Keratinocyte (primary cell): ENCODE measurements at regions not wholly inside any gene's neighbourhood (a gene's known extent, or its start where the extent isn't known, plus 50 kb on each side); places are given as distances from the start of the nearest gene placed in this dataset.

ENCODE experiments used
- EZH2 ChIP-seq: IDR thresholded peaks from one replicate; pipeline ENCODE4 v1.6.1; 2012; ENCODE audit warnings: inconsistent platforms, mild to moderate bottlenecking, low read length, moderate library complexity
- TF ChIP-seq, protein P1 (sequence below), 3 experiments: IDR thresholded peaks in 1 of 3; conservative IDR thresholded peaks in 1 of 3; optimal IDR thresholded peaks in 1 of 3; 2 replicates in 2 of 3; 3 replicates in 1 of 3; pipeline versions ENCODE3 to v1.5.1; 2011; ENCODE audit warnings: low read length in 3 of 3, mild to moderate bottlenecking in 3 of 3, moderate library complexity in 2 of 3, control low read depth in 1 of 3, inconsistent platforms in 1 of 3; ENCODE audit not compliant: insufficient read depth in 2 of 3; ENCODE audit errors: extremely low read depth in 1 of 3

DNA sequence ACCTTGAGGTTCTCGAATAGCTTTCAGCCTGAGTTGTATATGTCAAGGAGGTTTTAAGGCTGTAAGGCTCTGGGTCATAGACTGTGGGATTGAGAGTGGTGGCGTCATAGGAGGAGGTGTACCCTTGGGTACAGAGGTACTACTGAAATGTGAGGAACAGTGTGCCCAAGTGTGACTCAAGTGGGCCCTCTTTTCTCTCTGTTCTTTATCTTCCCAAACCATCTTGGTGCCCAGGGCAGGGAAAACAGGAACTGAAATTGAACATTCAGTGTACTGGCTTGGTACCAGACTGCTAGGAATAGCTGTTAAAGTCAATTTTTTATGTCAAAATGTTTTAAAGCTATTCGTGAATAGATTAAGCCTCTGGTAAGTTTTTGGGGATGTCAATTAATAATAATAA lies 136.2 kb upstream of the RPS6KA3 start:
- TF ChIP-seq, protein P1, sequence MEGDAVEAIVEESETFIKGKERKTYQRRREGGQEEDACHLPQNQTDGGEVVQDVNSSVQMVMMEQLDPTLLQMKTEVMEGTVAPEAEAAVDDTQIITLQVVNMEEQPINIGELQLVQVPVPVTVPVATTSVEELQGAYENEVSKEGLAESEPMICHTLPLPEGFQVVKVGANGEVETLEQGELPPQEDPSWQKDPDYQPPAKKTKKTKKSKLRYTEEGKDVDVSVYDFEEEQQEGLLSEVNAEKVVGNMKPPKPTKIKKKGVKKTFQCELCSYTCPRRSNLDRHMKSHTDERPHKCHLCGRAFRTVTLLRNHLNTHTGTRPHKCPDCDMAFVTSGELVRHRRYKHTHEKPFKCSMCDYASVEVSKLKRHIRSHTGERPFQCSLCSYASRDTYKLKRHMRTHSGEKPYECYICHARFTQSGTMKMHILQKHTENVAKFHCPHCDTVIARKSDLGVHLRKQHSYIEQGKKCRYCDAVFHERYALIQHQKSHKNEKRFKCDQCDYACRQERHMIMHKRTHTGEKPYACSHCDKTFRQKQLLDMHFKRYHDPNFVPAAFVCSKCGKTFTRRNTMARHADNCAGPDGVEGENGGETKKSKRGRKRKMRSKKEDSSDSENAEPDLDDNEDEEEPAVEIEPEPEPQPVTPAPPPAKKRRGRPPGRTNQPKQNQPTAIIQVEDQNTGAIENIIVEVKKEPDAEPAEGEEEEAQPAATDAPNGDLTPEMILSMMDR (optimal IDR thresholded peaks at IDR 0.05 in 1 of 3, IDR thresholded peaks at IDR 0.05 in 1 of 3, conservative IDR thresholded peaks at IDR 0.05 in 1 of 3; ENCODE audit: extremely low read depth in 1 of 3, insufficient read depth in 2 of 3, low read length in 3 of 3), result no peak
- no peak for TF ChIP-seq EZH2
